GM21360 (cell line): ENCODE measurements at regions not wholly inside any gene's neighbourhood (a gene's known extent, or its start where the extent isn't known, plus 50 kb on each side); places are given as distances from the start of the nearest gene placed in this dataset.

Experiments used
- ATAC-seq: cut with Tn5 transposase; IDR thresholded peaks from one replicate; pipeline ENCODE4 v1.9.1; 2021; ENCODE audit warnings: mild to moderate bottlenecking, moderate library complexity; ENCODE audit not compliant: unreplicated experiment

GRCh38 chr4:58935332-58935731 lies 1825.1 kb upstream of the IGFBP7 start:
- ATAC-seq, result no peak

GRCh38 chr4:58936436-58936835 lies 1826.3 kb upstream of the IGFBP7 start:
- no peak for ATAC-seq

GRCh38 chr4:58940167-58940566 lies 1830.0 kb upstream of the IGFBP7 start:
- no peak for ATAC-seq

GRCh38 chr4:58941286-58941685 lies 1831.1 kb upstream of the IGFBP7 start:
- ATAC-seq, result no peak

GRCh38 chr4:58953575-58953974 lies 1843.4 kb upstream of the IGFBP7 start:
- ATAC-seq, result no peak

GRCh38 chr4:58957711-58958110 lies 1847.5 kb upstream of the IGFBP7 start:
- no peak for ATAC-seq

- ATAC-seq, result no peak
Measured at GRCh38 chr4:58961283-58961682, 1851.1 kb upstream of the IGFBP7 start.

GRCh38 chr4:58961925-58962324 lies 1851.7 kb upstream of the IGFBP7 start:
- ATAC-seq, result no peak

GRCh38 chr4:58962424-58962823 lies 1852.2 kb upstream of the IGFBP7 start:
- no peak for ATAC-seq

- ATAC-seq, result no peak
Measured at GRCh38 chr4:58981828-58982227, 1871.6 kb upstream of the IGFBP7 start.

- no peak for ATAC-seq
Measured at GRCh38 chr4:58983887-58984286, 1873.7 kb upstream of the IGFBP7 start.

- ATAC-seq, result no peak
Measured at GRCh38 chr4:59002148-59002547, 1892.0 kb upstream of the IGFBP7 start.

- no peak for ATAC-seq
Measured at GRCh38 chr4:59024257-59024656, 1914.1 kb upstream of the IGFBP7 start.

- no peak for ATAC-seq
Measured at GRCh38 chr4:59037812-59038211, 1927.6 kb upstream of the IGFBP7 start.

GRCh38 chr4:59039046-59039445 lies 1928.9 kb upstream of the IGFBP7 start:
- ATAC-seq, result no peak

- ATAC-seq, result no peak
Measured at GRCh38 chr4:59044286-59044900, 1934.2 kb upstream of the IGFBP7 start.

- ATAC-seq, result no peak
Measured at GRCh38 chr4:59054086-59054485, 1943.9 kb upstream of the IGFBP7 start.

- ATAC-seq, result no peak
Measured at GRCh38 chr4:59057804-59058203, 1947.6 kb upstream of the IGFBP7 start.

GRCh38 chr4:59058543-59058942 lies 1948.4 kb upstream of the IGFBP7 start:
- ATAC-seq, result no peak

- ATAC-seq, result no peak
Measured at GRCh38 chr4:59060002-59060846, 1950.0 kb upstream of the IGFBP7 start.

GRCh38 chr4:59060895-59061294 lies 1950.7 kb upstream of the IGFBP7 start:
- no peak for ATAC-seq

GRCh38 chr4:59063015-59063720 lies 1953.0 kb upstream of the IGFBP7 start:
- ATAC-seq, result no peak
